ENCODE measurements at regions not wholly inside any gene's neighbourhood (a gene's known extent, or its start where the extent isn't known, plus 50 kb on each side); places are given as distances from the start of the nearest gene placed in this dataset.
"Not testable (repeated sequence)": the region's sequence is repeated elsewhere in the genome, so short reads cannot be mapped to it uniquely, and the experiment has no call there.

- H3K4me2 ChIP-seq = no peak overlapping the region
- no peak overlapping the region for H3K9ac ChIP-seq
- no peaks in the 10 kb centered on the region for H3K27me3 ChIP-seq (ENCODE audit: insufficient read depth, low read depth)
- peaks cover 41% of the 10 kb centered on the region for H3K4me1 ChIP-seq (ENCODE audit: low read depth, poor library complexity, severe bottlenecking)
- no peak overlapping the region for H2AFZ ChIP-seq (ENCODE audit: low read depth)
- no peak overlapping the region for H3K27ac ChIP-seq
- TF ChIP-seq, protein P1, sequence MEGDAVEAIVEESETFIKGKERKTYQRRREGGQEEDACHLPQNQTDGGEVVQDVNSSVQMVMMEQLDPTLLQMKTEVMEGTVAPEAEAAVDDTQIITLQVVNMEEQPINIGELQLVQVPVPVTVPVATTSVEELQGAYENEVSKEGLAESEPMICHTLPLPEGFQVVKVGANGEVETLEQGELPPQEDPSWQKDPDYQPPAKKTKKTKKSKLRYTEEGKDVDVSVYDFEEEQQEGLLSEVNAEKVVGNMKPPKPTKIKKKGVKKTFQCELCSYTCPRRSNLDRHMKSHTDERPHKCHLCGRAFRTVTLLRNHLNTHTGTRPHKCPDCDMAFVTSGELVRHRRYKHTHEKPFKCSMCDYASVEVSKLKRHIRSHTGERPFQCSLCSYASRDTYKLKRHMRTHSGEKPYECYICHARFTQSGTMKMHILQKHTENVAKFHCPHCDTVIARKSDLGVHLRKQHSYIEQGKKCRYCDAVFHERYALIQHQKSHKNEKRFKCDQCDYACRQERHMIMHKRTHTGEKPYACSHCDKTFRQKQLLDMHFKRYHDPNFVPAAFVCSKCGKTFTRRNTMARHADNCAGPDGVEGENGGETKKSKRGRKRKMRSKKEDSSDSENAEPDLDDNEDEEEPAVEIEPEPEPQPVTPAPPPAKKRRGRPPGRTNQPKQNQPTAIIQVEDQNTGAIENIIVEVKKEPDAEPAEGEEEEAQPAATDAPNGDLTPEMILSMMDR (conservative IDR thresholded peaks at IDR 0.05; ENCODE audit: low read depth, low read length) = no peak
- H4K20me1 ChIP-seq (ENCODE audit: insufficient read depth) = no peaks in the 10 kb centered on the region
- no peak overlapping the region for H3K4me3 ChIP-seq (IDR thresholded peaks at IDR 0.05; ENCODE audit: insufficient read depth, low read depth, low read length)
- H3K36me3 ChIP-seq (ENCODE audit: insufficient read depth) = no peaks in the 10 kb centered on the region
- H3K79me2 ChIP-seq (ENCODE audit: insufficient read depth, low read depth) = no peaks in the 10 kb centered on the region
Measured at GRCh38 chr3:72271216-72271615, 486.3 kb upstream of the PROK2 start.

DNA sequence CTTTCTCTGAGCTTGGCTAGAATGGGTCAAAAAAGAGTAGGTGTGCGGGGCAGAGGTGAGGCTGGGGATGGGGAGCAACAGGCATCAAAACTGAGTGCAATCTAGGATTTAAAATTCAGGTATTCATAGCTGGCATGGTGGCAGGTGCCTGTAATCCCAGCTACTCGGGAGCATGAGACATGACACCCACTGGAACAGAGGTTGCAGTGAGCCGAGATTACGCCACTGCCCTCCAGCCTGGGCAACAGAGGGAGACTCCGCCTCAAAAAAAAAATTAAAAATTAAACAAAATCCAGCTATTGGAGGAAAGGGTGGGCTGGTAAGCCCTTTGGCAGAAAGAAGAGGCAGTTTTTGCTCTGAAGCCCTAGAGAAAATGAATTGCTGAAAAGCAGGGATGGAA lies 485.8 kb upstream of the PROK2 start:
- Histone ChIP-seq H3K27me3 (ENCODE audit: insufficient read depth, low read depth) (no peaks in the 10 kb centered on the region), H3K36me3 (ENCODE audit: insufficient read depth) (no peaks in the 10 kb centered on the region), H3K27ac (no peak overlapping the region), H3K4me3 (IDR thresholded peaks at IDR 0.05; ENCODE audit: insufficient read depth, low read depth, low read length) (no peak overlapping the region), H3K79me2 (ENCODE audit: insufficient read depth, low read depth) (no peaks in the 10 kb centered on the region), H3K4me2 (no peak overlapping the region), H3K9ac (no peak overlapping the region), H2AFZ (ENCODE audit: low read depth) (no peak overlapping the region), H4K20me1 (ENCODE audit: insufficient read depth) (no peaks in the 10 kb centered on the region), H3K4me1 (ENCODE audit: low read depth, poor library complexity, severe bottlenecking) (peaks cover 41% of the 10 kb centered on the region)
- TF ChIP-seq, protein P1 (conservative IDR thresholded peaks at IDR 0.05; ENCODE audit: low read depth, low read length) = no peak

GRCh38 chr3:72270072-72270681 lies 485.2 kb upstream of the PROK2 start:
- H3K9ac ChIP-seq = no peak overlapping the region; the same call in 1 of the 2 replicates
- H3K27ac ChIP-seq = peak overlapping the region; percentile 52; the same call in 1 of the 2 replicates
- H3K4me2 ChIP-seq = peak overlapping the region; percentile 58; the same call in 1 of the 2 replicates
- H4K20me1 ChIP-seq (ENCODE audit: insufficient read depth) = no peaks in the 10 kb centered on the region
- peaks cover 41% of the 10 kb centered on the region for H3K4me1 ChIP-seq (ENCODE audit: low read depth, poor library complexity, severe bottlenecking)
- no peak overlapping the region for H3K4me3 ChIP-seq (IDR thresholded peaks at IDR 0.05; ENCODE audit: insufficient read depth, low read depth, low read length)
- H3K79me2 ChIP-seq (ENCODE audit: insufficient read depth, low read depth) = no peaks in the 10 kb centered on the region
- H3K36me3 ChIP-seq (ENCODE audit: insufficient read depth) = no peaks in the 10 kb centered on the region
- no peaks in the 10 kb centered on the region for H3K27me3 ChIP-seq (ENCODE audit: insufficient read depth, low read depth)
- 0 out of 2 replicates have a peak overlapping the region, but pooled peaks have one; percentile 29 for H2AFZ ChIP-seq (ENCODE audit: low read depth)
- TF ChIP-seq, protein P1 (conservative IDR thresholded peaks at IDR 0.05; ENCODE audit: low read depth, low read length) = no peak

- no peaks in the 10 kb centered on the region for H3K79me2 ChIP-seq (ENCODE audit: insufficient read depth, low read depth)
- H3K4me2 ChIP-seq = peak overlapping the region; percentile 58; the same call in 1 of the 2 replicates
- H4K20me1 ChIP-seq (ENCODE audit: insufficient read depth) = no peaks in the 10 kb centered on the region
- no peaks in the 10 kb centered on the region for H3K27me3 ChIP-seq (ENCODE audit: insufficient read depth, low read depth)
- peak overlapping the region; percentile 29; the same call in 1 of the 2 replicates for H2AFZ ChIP-seq (ENCODE audit: low read depth)
- peak overlapping the region; percentile 44; the same call in 1 of the 2 replicates for H3K9ac ChIP-seq
- H3K36me3 ChIP-seq (ENCODE audit: insufficient read depth) = no peaks in the 10 kb centered on the region
- TF ChIP-seq, protein P1 (conservative IDR thresholded peaks at IDR 0.05; ENCODE audit: low read depth, low read length) = no peak
- H3K4me1 ChIP-seq (ENCODE audit: low read depth, poor library complexity, severe bottlenecking) = peaks cover 34% of the 10 kb centered on the region
- peak overlapping the region; percentile 52; the same call in 1 of the 2 replicates for H3K27ac ChIP-seq
- H3K4me3 ChIP-seq (IDR thresholded peaks at IDR 0.05; ENCODE audit: insufficient read depth, low read depth, low read length) = no peak overlapping the region
Measured at GRCh38 chr3:72269475-72269874, 484.5 kb upstream of the PROK2 start.

DNA sequence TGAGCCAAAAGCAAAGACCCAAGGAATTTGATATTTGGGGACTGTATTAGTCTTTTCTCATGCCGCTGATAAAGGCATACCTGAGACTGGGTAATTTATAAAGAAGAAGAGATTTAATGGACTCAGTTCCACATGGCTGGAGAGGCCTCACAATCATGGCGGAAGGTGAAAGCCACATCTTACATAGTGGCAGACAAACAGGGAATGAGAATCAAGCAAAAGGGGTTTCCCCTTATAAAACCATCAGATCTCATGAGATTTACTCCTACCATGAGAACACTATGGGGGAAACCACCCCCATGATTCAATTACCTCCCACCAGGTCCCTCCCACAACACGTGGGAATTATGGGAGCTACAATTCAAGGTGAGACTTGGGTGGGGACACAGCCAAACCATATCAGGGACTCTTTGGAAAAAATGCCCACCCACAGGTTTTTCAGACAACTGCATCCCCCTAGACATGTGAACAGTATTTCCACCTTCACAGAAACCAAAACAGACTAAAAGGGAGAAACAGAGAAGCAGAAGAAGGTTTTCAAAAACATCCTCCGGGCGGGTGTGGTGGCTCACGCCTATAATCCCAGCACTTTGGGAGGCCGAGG lies 482.1 kb upstream of the PROK2 start:
- peaks cover 20% of the 10 kb centered on the region for H3K4me1 ChIP-seq (ENCODE audit: low read depth, poor library complexity, severe bottlenecking)

More for the DNA sequence above, 482.1 kb upstream of the PROK2 start:
- H3K36me3 ChIP-seq (ENCODE audit: insufficient read depth); H3K27ac ChIP-seq; H3K4me3 ChIP-seq (IDR thresholded peaks at IDR 0.05; ENCODE audit: insufficient read depth, low read depth, low read length); H3K79me2 ChIP-seq (ENCODE audit: insufficient read depth, low read depth); H3K4me2 ChIP-seq; H3K9ac ChIP-seq; H4K20me1 ChIP-seq (ENCODE audit: insufficient read depth); H2AFZ ChIP-seq (ENCODE audit: low read depth); H3K27me3 ChIP-seq (ENCODE audit: insufficient read depth, low read depth): not testable (repeated sequence)
